D721Med (cell line): ENCODE measurements at regions not wholly inside any gene's neighbourhood (a gene's known extent, or its start where the extent isn't known, plus 50 kb on each side); places are given as distances from the start of the nearest gene placed in this dataset.

Source experiments
- DNase-seq: peaks from one replicate; pipeline ENCODE4 v3.0.0; 2011; ENCODE audit warnings: low spot score; ENCODE audit not compliant: insufficient read length
- FAIRE-seq: peaks from 2 replicates; lab custom pipeline; 2011; peaks lifted over from hg19 to GRCh38; lab: Jason Lieb, UNC
- CTCF ChIP-seq: IDR thresholded peaks from 2 replicates; pipeline ENCODE4 v1.5.1; 2012; ENCODE audit warnings: mild to moderate bottlenecking, control low read depth; ENCODE audit not compliant: insufficient read depth; ENCODE audit errors: missing control alignments

GRCh38 chr2:37582481-37583220, 88.8 kb downstream of the CDC42EP3 start:
- no peak for DNase-seq
- TF ChIP-seq CTCF, result no peak

GRCh38 chr2:37583402-37583801, 88.0 kb downstream of the CDC42EP3 start:
- FAIRE-seq (no peak), DNase-seq (no peak)
- no peak for TF ChIP-seq CTCF

More at GRCh38 chr2:37582481-37583220, 88.8 kb downstream of the CDC42EP3 start:
- no peak for FAIRE-seq

GRCh38 chr2:37583867-37584266, 87.6 kb downstream of the CDC42EP3 start:
- DNase-seq, result no peak
- no peak for FAIRE-seq

GRCh38 chr2:37585295-37585908, 86.0 kb downstream of the CDC42EP3 start:
- no peak for FAIRE-seq
- no peak for DNase-seq
- TF ChIP-seq CTCF, result no peak

More at GRCh38 chr2:37583867-37584266, 87.6 kb downstream of the CDC42EP3 start:
- no peak for TF ChIP-seq CTCF

GRCh38 chr2:37585982-37586621, 85.3 kb downstream of the CDC42EP3 start:
- no peak for FAIRE-seq
- no peak for TF ChIP-seq CTCF
- no peak for DNase-seq

- TF ChIP-seq CTCF, result no peak
- FAIRE-seq, result no peak
These were observed 84.7 kb downstream of the CDC42EP3 start for GRCh38 chr2:37586663-37587317.

More at GRCh38 chr2:37586663-37587317, 84.7 kb downstream of the CDC42EP3 start:
- no peak for DNase-seq
